ENCODE measurements at regions not wholly inside any gene's neighbourhood (a gene's known extent, or its start where the extent isn't known, plus 50 kb on each side); places are given as distances from the start of the nearest gene placed in this dataset.

DNA sequence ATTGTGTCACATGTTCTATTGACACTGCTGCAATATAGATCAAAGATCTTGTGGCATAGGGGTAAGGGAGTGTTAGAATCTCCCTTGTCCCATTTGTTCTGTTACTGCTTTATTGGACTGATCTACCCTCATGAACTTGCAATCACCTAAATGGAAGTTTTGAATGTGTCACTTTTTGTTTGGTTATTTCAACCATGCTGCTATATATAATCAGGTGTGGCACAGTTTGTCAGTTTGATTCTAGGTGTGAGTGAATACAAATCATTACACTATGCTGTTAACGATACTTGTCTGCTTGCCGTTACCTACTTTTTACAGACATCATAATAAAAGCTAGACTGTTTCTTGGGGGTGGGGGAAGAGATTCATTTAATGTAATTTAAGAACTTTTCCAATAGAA is 82.6 kb downstream of the MAB21L3 start:
- TF ChIP-seq, protein P1, sequence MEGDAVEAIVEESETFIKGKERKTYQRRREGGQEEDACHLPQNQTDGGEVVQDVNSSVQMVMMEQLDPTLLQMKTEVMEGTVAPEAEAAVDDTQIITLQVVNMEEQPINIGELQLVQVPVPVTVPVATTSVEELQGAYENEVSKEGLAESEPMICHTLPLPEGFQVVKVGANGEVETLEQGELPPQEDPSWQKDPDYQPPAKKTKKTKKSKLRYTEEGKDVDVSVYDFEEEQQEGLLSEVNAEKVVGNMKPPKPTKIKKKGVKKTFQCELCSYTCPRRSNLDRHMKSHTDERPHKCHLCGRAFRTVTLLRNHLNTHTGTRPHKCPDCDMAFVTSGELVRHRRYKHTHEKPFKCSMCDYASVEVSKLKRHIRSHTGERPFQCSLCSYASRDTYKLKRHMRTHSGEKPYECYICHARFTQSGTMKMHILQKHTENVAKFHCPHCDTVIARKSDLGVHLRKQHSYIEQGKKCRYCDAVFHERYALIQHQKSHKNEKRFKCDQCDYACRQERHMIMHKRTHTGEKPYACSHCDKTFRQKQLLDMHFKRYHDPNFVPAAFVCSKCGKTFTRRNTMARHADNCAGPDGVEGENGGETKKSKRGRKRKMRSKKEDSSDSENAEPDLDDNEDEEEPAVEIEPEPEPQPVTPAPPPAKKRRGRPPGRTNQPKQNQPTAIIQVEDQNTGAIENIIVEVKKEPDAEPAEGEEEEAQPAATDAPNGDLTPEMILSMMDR (IDR thresholded peaks at IDR 0.05) = no peak
- no peak for TF ChIP-seq POLR2A (IDR thresholded peaks at IDR 0.05)
